Tibial nerve (tissue), 4 donors: ENCODE measurements at regions not wholly inside any gene's neighbourhood (a gene's known extent, or its start where the extent isn't known, plus 50 kb on each side); places are given as distances from the start of the nearest gene placed in this dataset.

Experiments used
- DNase-seq, 2 donors: peaks; one replicate each; pipeline ENCODE4 v3.0.0-alpha.2; 2019; ENCODE audit warnings: low spot score in 2 of 2
- H3K27ac ChIP-seq, 4 donors: fragments of 200-600 bp; sonication (generic) in 3 of 4; one replicate each; pipeline ENCODE4 v1.5.1; 2017 to 2019; ENCODE audit warnings: mild to moderate bottlenecking in 1 of 4
- H3K27me3 ChIP-seq, 2 donors: fragments of 200-600 bp; sonication (generic) in 1 of 2; one replicate each; pipeline versions ENCODE4 v1.5.1 to v1.6.0; 2017 to 2019
- H3K36me3 ChIP-seq, 3 donors: fragments of 200-600 bp; sonication (generic); one replicate each; pipeline ENCODE4 v1.5.1; 2018 to 2019
- H3K4me1 ChIP-seq, 4 donors: fragments of 200-600 bp; sonication (generic) in 3 of 4; one replicate each; pipeline ENCODE4 v1.5.1; 2017 to 2019
- H3K4me3 ChIP-seq, 4 donors: fragments of 200-600 bp; sonication (generic) in 3 of 4; one replicate each; pipeline ENCODE4 v1.5.1; 2017 to 2019; ENCODE audit warnings: mild to moderate bottlenecking in 1 of 4, moderate library complexity in 1 of 4
- H3K9me3 ChIP-seq, 4 donors: fragments of 200-600 bp; sonication (generic) in 3 of 4; one replicate each; pipeline ENCODE4 v1.5.1; 2017 to 2019
- EP300 ChIP-seq, 2 donors: sonication (generic); formaldehyde crosslinking; IDR thresholded peaks; one replicate each; pipeline ENCODE4 v1.6.1; 2017; ENCODE audit warnings: antibody characterized with exemption in 2 of 2, mild to moderate bottlenecking in 1 of 2
- POLR2A ChIP-seq, 2 donors: fragments of 450-650 bp; IDR thresholded peaks; one replicate each; pipeline ENCODE4 v1.6.1; 2017; ENCODE audit warnings: antibody characterized with exemption in 2 of 2, mild to moderate bottlenecking in 2 of 2, moderate library complexity in 2 of 2
- WGBS, 2 donors: methylation state at CpG; one replicate each; pipeline ENCODE4 v1.1.5; 2018; 5-methylcytosine and 5-hydroxymethylcytosine counted together
- TF ChIP-seq, protein P1 (sequence below), 5 experiments: fragments of 200-600 bp in 3 of 5; fragments of 450-650 bp in 2 of 5; sonication (generic) in 3 of 5; IDR thresholded peaks; one replicate each; pipeline ENCODE4 v1.5.1; 2016 to 2019; ENCODE audit warnings: antibody characterized with exemption in 5 of 5, mild to moderate bottlenecking in 3 of 5, moderate library complexity in 2 of 5

- Histone ChIP-seq H3K36me3 (no peaks in the 10 kb centered on the region), H3K27ac (no peak overlapping the region), H3K4me1 (no peaks in the 10 kb centered on the region), H3K4me3 (no peak overlapping the region), H3K9me3 (no peaks in the 10 kb centered on the region), H3K27me3 (no peaks in the 10 kb centered on the region)
- no peak for DNase-seq
- WGBS, 2 donors = 58 to 60% methylated on average over 3 of the region's 3 CpGs
- TF ChIP-seq, protein P1, sequence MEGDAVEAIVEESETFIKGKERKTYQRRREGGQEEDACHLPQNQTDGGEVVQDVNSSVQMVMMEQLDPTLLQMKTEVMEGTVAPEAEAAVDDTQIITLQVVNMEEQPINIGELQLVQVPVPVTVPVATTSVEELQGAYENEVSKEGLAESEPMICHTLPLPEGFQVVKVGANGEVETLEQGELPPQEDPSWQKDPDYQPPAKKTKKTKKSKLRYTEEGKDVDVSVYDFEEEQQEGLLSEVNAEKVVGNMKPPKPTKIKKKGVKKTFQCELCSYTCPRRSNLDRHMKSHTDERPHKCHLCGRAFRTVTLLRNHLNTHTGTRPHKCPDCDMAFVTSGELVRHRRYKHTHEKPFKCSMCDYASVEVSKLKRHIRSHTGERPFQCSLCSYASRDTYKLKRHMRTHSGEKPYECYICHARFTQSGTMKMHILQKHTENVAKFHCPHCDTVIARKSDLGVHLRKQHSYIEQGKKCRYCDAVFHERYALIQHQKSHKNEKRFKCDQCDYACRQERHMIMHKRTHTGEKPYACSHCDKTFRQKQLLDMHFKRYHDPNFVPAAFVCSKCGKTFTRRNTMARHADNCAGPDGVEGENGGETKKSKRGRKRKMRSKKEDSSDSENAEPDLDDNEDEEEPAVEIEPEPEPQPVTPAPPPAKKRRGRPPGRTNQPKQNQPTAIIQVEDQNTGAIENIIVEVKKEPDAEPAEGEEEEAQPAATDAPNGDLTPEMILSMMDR (IDR thresholded peaks at IDR 0.05) = no peak
- TF ChIP-seq EP300 (IDR thresholded peaks at IDR 0.05) (no peak), POLR2A (IDR thresholded peaks at IDR 0.05) (no peak)
These were observed 499.6 kb downstream of the RFPL4B start for GRCh38 chr6:112846681-112847080.

GRCh38 chr6:112851146-112851545 is 504.0 kb downstream of the RFPL4B start:
- Histone ChIP-seq H3K4me1 (no peaks in the 10 kb centered on the region), H3K36me3 (no peaks in the 10 kb centered on the region), H3K9me3 (no peaks in the 10 kb centered on the region), H3K27me3 (no peaks in the 10 kb centered on the region), H3K27ac (no peak overlapping the region), H3K4me3 (no peak overlapping the region)
- 26 to 33% methylated on average over 1 of the region's 1 CpG for WGBS, 2 donors
- no peak for DNase-seq
- TF ChIP-seq, protein P1 (IDR thresholded peaks at IDR 0.05) = no peak
- TF ChIP-seq EP300 (IDR thresholded peaks at IDR 0.05) = no peak
- TF ChIP-seq POLR2A (IDR thresholded peaks at IDR 0.05) = no peak

DNA sequence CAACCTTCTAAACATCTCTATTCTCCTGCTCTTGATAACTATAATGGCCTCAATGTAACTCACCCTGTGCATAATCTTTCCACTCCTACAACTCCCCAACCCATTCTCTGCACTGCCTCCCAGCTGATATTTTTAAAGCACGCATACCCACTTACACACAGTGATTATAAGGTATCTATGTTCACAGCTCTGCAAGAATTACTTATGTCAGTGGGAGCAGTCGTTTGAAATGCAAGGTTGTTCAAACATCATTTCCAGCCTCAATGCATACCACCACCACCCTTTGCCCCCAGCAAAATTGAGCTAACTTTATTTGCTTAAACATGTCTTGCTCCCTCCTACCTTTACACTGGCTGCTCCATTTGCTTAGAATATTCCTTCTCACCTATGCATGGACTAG is 506.0 kb downstream of the RFPL4B start:
- TF ChIP-seq EP300 (IDR thresholded peaks at IDR 0.05) = no peak
- TF ChIP-seq, protein P1 (IDR thresholded peaks at IDR 0.05) = no peak
- TF ChIP-seq POLR2A (IDR thresholded peaks at IDR 0.05) = no peak
- no peak for DNase-seq
- Histone ChIP-seq H3K27me3 (no peaks in the 10 kb centered on the region), H3K4me3 (no peak overlapping the region), H3K36me3 (no peaks in the 10 kb centered on the region), H3K4me1 (no peaks in the 10 kb centered on the region), H3K9me3 (no peaks in the 10 kb centered on the region), H3K27ac (no peak overlapping the region)
- WGBS, 2 donors = 80 to 93% methylated on average over 2 of the region's 2 CpGs

DNA sequence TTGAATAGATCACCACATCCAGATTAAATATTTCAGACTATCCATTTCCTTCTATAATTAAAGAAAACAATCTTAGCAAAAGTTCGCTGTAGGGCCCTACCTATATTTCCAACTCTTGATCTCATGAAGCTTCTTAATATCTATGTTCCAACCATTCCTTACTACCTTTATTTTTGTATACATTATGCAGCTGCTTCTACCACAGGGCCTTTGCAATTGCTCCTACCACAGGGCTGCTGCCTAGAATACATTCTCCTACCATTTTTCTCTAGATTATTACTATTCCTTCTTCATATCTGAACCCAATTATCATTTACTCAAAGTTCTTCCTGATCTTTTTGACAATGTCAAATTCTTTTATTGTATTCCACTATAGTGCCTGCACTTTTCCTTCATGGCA is 516.6 kb downstream of the RFPL4B start:
- H3K27me3 ChIP-seq = no peaks in the 10 kb centered on the region
- no peaks in the 10 kb centered on the region for H3K4me1 ChIP-seq
- H3K27ac ChIP-seq = no peak overlapping the region
- no peaks in the 10 kb centered on the region for H3K9me3 ChIP-seq
- H3K36me3 ChIP-seq = no peaks in the 10 kb centered on the region
- WGBS, 2 donors = 44 to 96% methylated on average over 1 of the region's 1 CpG
- no peak overlapping the region for H3K4me3 ChIP-seq
- no peak for TF ChIP-seq POLR2A (IDR thresholded peaks at IDR 0.05)
- TF ChIP-seq, protein P1 (IDR thresholded peaks at IDR 0.05) = no peak
- no peak for TF ChIP-seq EP300 (IDR thresholded peaks at IDR 0.05)
- no peak for DNase-seq

DNA sequence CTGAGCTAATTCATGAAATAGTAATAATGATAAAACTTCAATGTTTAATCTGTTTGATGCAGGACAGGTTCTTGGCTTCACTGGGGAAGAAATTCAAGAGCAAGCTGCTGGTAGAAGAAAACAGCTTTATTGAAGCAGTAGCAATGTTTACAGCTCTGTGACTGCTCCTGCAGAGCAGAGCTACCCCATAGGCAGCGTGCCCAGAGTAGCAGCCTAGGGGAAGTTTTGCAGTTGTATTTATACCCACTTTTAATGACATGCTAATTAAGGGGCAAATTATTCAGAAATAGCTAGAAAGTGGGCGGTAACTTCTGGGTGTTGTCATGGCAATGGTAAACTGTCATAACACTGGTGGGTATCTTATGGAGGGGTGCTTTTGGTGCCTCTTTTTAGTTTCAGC is 518.0 kb downstream of the RFPL4B start:
- no peaks in the 10 kb centered on the region for H3K4me1 ChIP-seq
- no peak for DNase-seq
- no peak overlapping the region for H3K27ac ChIP-seq
- H3K4me3 ChIP-seq = no peak overlapping the region
- WGBS, 2 donors = 66 to 75% methylated on average over 2 of the region's 2 CpGs
- H3K9me3 ChIP-seq = peaks cover 0 to 12% (median 0%) of the 10 kb centered on the region in 4 donors
- no peaks in the 10 kb centered on the region for H3K36me3 ChIP-seq
- TF ChIP-seq POLR2A (IDR thresholded peaks at IDR 0.05) (no peak), EP300 (IDR thresholded peaks at IDR 0.05) (no peak)
- TF ChIP-seq, protein P1 (IDR thresholded peaks at IDR 0.05) = no peak
- no peaks in the 10 kb centered on the region for H3K27me3 ChIP-seq
